Activated CD8-positive, alpha-beta T cell treated with anti-CD3 and anti-CD28 coated beads for 36 hours (primary cell): ENCODE measurements at regions not wholly inside any gene's neighbourhood (a gene's known extent, or its start where the extent isn't known, plus 50 kb on each side); places are given as distances from the start of the nearest gene placed in this dataset.

Experiments
- ATAC-seq: fragments of 200-7000 bp; cut with Tn5 transposase; one replicate; pipeline ENCODE4 v1.10.0; 2021; ENCODE audit warnings: mild to moderate bottlenecking, moderate library complexity
- CTCF ChIA-PET: fragments of 350-600 bp; sonication (Branson Sonifier 250); formaldehyde crosslinking; loops from one replicate; lab custom pipeline; 2021; ENCODE audit warnings: antibody characterized with exemption; lab: Charles Lee
- POLR2A ChIA-PET: fragments of 350-600 bp; sonication (Branson Sonifier 250); formaldehyde crosslinking; loops from one replicate; lab custom pipeline; 2021; ENCODE audit warnings: antibody characterized with exemption; lab: Charles Lee
- DNase-seq: peaks from one replicate; pipeline ENCODE4 v3.0.0-alpha.2; 2020
- H3K27ac Mint-ChIP-seq: one replicate; pipeline ENCODE4 v1.8.0; 2021; ENCODE audit warnings: mild to moderate bottlenecking, mixed read lengths
- H3K27me3 Mint-ChIP-seq: one replicate; pipeline ENCODE4 v1.8.0; 2021; ENCODE audit warnings: mixed read lengths
- H3K36me3 Mint-ChIP-seq: one replicate; pipeline ENCODE4 v1.8.0; 2021; ENCODE audit warnings: low read depth, mixed read lengths
- H3K4me1 Mint-ChIP-seq: one replicate; pipeline ENCODE4 v1.8.0; 2021; ENCODE audit warnings: low read depth, mixed read lengths
- H3K4me3 Mint-ChIP-seq: one replicate; pipeline ENCODE4 v1.8.0; 2021; ENCODE audit warnings: mild to moderate bottlenecking, moderate library complexity, mixed read lengths
- H3K9me3 Mint-ChIP-seq: one replicate; pipeline ENCODE4 v1.8.0; 2021; ENCODE audit warnings: mixed read lengths
- CTCF ChIP-seq: fragments of 200-600 bp; IDR thresholded peaks from one replicate; pipeline ENCODE4 v1.8.0; 2022; ENCODE audit warnings: antibody characterized with exemption, mild to moderate bottlenecking
- intact Hi-C: fragments of 100-400 bp; cut with micrococcal nuclease; formaldehyde crosslinking; loops from one replicate; pipeline ENCODE4 v1.10.0; 2022

GRCh38 chr18:14914121-14914520, 166.1 kb downstream of the ANKRD30B start:
- no peak for TF ChIP-seq CTCF
- no peak for ATAC-seq
- intact Hi-C loops, result no loop called here
- ChIA-PET POLR2A (no interaction called here), CTCF (no interaction called here)
- DNase-seq, result no peak
- Mint-ChIP-seq H3K9me3 (no peaks in the 10 kb centered on the region), H3K27ac (no peak overlapping the region), H3K4me3 (no peak overlapping the region), H3K4me1 (no peaks in the 10 kb centered on the region), H3K27me3 (no peaks in the 10 kb centered on the region), H3K36me3 (no peaks in the 10 kb centered on the region)

GRCh38 chr18:14914771-14915170, 166.8 kb downstream of the ANKRD30B start:
- ChIA-PET CTCF (no interaction called here), POLR2A (no interaction called here)
- intact Hi-C loops, result no loop called here
- DNase-seq, result no peak
- no peaks in the 10 kb centered on the region for H3K4me1 Mint-ChIP-seq
- H3K27ac Mint-ChIP-seq, result no peak overlapping the region
- no peaks in the 10 kb centered on the region for H3K9me3 Mint-ChIP-seq
- no peak overlapping the region for H3K4me3 Mint-ChIP-seq
- no peak for TF ChIP-seq CTCF
- H3K27me3 Mint-ChIP-seq, result no peaks in the 10 kb centered on the region
- H3K36me3 Mint-ChIP-seq, result no peaks in the 10 kb centered on the region
- no peak for ATAC-seq

- no peaks in the 10 kb centered on the region for H3K9me3 Mint-ChIP-seq
- DNase-seq (no peak), ATAC-seq (no peak)
- CTCF ChIA-PET, result no interaction called here
- no peaks in the 10 kb centered on the region for H3K27me3 Mint-ChIP-seq
- H3K4me3 Mint-ChIP-seq, result no peak overlapping the region
- no peak overlapping the region for H3K27ac Mint-ChIP-seq
- H3K36me3 Mint-ChIP-seq, result no peaks in the 10 kb centered on the region
- intact Hi-C loops, result no loop called here
- H3K4me1 Mint-ChIP-seq, result no peaks in the 10 kb centered on the region
- no peak for TF ChIP-seq CTCF
- POLR2A ChIA-PET, result no interaction called here
Observed at GRCh38 chr18:14916181-14916580, 168.2 kb downstream of the ANKRD30B start.

GRCh38 chr18:14916851-14917250, 168.9 kb downstream of the ANKRD30B start:
- Mint-ChIP-seq H3K27ac (no peak overlapping the region), H3K27me3 (no peaks in the 10 kb centered on the region), H3K4me3 (no peak overlapping the region), H3K9me3 (no peaks in the 10 kb centered on the region), H3K36me3 (no peaks in the 10 kb centered on the region), H3K4me1 (no peaks in the 10 kb centered on the region)
- no peak for TF ChIP-seq CTCF
- CTCF ChIA-PET, result no interaction called here
- no peak for DNase-seq
- ATAC-seq, result no peak
- intact Hi-C loops, result no loop called here
- POLR2A ChIA-PET, result no interaction called here

- no peak for TF ChIP-seq CTCF
Observed at GRCh38 chr18:14917311-14917710, 169.3 kb downstream of the ANKRD30B start.

More at GRCh38 chr18:14917311-14917710, 169.3 kb downstream of the ANKRD30B start:
- ATAC-seq (no peak), DNase-seq (no peak)
- H3K27ac Mint-ChIP-seq, result no peak overlapping the region
- intact Hi-C loops, result no loop called here
- H3K27me3 Mint-ChIP-seq, result no peaks in the 10 kb centered on the region
- no peaks in the 10 kb centered on the region for H3K4me1 Mint-ChIP-seq
- POLR2A ChIA-PET, result no interaction called here
- CTCF ChIA-PET, result no interaction called here
- H3K9me3 Mint-ChIP-seq, result no peaks in the 10 kb centered on the region
- no peaks in the 10 kb centered on the region for H3K36me3 Mint-ChIP-seq
- no peak overlapping the region for H3K4me3 Mint-ChIP-seq
